HG03025 (cell line): ENCODE measurements at regions not wholly inside any gene's neighbourhood (a gene's known extent, or its start where the extent isn't known, plus 50 kb on each side); places are given as distances from the start of the nearest gene placed in this dataset.

ENCODE experiments used
- ATAC-seq: cut with Tn5 transposase; IDR thresholded peaks from one replicate; pipeline ENCODE4 v1.9.1; 2021; ENCODE audit warnings: mild to moderate bottlenecking, moderate library complexity; ENCODE audit not compliant: unreplicated experiment, low FRiP score

DNA sequence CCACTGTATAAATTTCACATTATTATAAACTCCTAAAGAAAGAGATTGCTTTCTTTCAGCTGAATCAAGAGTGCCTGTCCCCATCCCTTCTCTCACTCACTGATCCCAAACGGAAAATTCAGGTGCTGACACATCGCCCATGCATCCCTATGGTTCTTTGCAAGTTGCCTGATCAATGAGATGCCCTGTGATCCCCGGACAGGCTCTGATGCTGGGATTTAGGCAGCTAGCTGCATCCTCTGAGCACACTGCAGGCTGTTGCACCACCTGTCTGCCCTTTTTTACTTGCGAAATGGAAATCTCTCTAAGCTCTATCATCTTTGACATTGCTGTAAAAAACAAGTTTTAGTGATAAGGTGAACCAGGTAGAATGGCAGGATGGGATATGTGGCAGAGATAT lies 456.5 kb downstream of the GATA3 start:
- no peak for ATAC-seq

DNA sequence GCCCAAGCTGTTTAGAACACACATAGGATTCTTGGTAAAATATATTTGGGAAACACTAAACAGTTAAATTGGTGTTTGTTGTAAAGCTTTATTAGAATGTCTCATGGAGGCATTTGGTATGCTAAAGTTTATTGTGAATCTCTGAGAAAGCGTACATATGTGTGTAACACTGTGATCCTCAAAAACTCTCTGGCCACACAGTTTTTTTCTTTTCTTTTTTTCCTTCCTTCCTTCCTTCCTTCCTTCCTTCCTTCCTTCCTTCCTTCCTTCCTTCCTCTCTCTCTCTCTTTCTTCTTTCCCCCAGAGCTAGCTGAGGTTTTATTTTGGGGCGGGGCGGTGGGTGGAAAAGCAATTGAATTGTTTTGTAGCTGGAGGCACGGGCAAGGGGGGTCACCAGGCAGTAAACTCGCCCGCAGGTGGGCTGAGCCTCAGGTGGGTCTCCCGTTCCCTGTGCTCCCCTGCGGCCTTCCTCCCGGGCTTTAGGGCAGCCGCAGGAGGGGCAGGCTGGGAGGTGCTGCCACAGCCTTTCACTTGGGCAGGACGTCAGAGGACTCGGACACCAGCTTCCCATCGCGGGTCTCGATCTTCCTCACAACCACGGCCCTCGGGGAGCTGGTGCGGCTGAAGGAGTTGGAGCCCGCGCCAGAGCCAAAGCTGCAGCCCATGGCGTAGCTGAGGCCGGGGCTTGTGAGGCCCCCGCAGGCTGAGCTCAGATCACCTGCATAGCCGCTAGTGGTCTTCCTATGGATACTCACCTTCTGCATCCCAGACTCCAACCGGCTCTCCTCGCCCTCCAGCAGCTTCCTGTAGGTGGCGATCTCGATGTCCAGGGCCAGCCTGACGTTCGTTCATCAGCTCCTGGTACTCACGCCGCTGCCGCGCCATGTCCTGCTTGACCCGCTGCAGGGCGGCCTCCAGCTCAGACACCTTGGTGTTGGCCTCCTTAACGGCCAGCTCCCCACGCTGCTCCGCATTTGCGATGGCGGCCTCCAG lies 459.0 kb downstream of the GATA3 start:
- ATAC-seq = no peak

- ATAC-seq = no peak
Measured at GRCh38 chr10:8520382-8520781, 465.9 kb downstream of the GATA3 start.

GRCh38 chr10:8527773-8528172 lies 473.3 kb downstream of the GATA3 start:
- no peak for ATAC-seq

DNA sequence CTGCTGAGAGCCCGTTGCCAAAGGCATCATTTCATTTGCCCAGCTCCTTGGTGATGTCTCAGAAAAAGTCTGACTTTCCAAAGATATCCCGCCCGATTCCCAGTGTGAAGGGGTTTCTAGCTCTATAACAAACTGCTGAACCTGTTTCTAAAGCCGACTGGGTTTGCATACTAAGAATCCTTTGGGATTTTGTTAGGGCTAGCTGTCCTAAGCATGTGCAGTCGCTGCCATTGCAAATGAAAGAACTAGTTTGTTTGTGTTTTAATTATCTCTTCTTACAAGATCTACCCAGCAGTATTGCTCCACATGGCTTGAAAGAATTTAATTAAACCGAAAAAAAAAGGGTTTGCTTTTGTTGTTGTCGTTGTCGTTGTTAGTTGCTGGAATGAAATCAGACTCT lies 476.6 kb downstream of the GATA3 start:
- no peak for ATAC-seq

DNA sequence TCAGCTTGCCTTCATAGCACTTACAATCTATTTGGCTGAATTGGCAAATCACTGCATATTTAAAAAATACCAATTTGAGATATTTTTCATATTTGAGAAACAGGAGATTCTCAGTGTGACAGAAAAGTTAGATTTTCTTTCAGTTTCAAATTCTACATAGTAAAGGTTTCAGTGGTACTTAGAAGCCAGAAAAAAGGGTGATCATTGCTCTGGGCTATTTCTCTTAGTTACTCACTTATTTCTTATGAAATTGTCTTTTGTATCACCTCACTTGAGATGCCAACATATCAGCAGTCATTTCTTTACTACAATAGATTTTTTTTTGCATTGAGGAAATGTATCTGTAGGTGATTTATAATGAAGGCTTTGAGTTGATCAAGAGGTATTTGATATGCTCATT lies 478.2 kb downstream of the GATA3 start:
- no peak for ATAC-seq

DNA sequence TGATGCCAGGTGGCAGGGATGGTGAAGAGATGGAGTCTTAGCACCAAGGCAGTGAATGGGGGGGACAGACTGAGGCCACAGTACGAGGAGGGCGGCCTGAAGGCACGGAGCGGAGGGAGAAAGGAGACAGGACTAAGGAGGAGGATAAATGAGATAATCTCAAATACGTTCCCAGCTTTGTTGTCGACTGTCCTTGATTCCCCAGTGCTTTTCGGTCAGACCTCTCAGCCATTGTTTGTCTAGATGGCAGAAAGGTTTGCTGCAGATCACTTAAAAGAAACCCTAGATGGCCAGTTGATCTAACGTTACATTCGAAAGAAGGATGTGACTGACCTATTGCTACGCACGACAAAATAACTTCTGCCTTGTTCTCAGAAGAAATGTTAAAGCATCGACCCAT lies 479.0 kb downstream of the GATA3 start:
- ATAC-seq = no peak

GRCh38 chr10:8534096-8534495 lies 479.6 kb downstream of the GATA3 start:
- no peak for ATAC-seq

DNA sequence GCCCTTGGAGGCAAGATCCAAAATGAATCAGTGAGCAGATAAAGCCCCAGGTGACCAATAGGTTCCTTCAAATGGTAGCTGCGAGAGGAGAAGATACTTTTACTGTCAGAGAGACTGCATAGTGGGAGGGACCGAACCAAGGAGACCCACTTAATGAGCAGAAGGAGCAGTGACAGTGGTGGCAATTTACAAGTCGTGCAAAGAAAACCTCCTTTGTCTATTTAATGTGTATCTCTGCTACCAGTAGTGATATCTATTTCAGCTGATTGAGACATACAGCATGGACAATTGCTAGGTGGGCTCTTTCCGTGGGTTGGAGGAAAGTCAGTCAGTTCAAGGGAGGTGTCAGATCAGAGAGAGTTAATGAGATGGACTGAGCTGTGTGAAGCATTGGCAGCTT lies 480.4 kb downstream of the GATA3 start:
- no peak for ATAC-seq

DNA sequence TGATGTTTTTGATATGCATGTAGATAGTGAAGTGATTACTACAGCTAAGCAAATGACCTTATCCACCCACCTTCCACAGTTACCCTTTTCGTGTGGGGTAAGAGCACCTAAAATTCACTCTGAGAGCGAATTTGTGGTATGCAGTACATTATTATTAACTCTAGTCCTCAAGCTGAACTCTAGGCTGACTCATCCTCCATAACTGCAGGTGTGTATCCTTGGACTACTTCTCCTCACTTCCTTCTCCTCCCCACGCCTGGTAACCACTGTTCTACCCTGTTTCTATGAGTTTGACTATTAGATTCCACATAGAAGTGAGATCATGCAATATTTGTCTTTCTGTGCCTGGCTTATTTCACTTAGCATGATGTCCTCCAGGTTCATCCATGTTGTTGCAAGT lies 484.6 kb downstream of the GATA3 start:
- ATAC-seq = no peak

- ATAC-seq = no peak
Measured at GRCh38 chr10:8543361-8544056, 489.0 kb downstream of the GATA3 start.

GRCh38 chr10:8544057-8544380 lies 489.5 kb downstream of the GATA3 start:
- ATAC-seq = no peak

- ATAC-seq = no peak
Measured at GRCh38 chr10:8544500-8544899, 490.0 kb downstream of the GATA3 start.

GRCh38 chr10:8554574-8554973 lies 500.1 kb downstream of the GATA3 start:
- ATAC-seq = no peak

- no peak for ATAC-seq
Measured at GRCh38 chr10:8556321-8556720, 501.8 kb downstream of the GATA3 start.

DNA sequence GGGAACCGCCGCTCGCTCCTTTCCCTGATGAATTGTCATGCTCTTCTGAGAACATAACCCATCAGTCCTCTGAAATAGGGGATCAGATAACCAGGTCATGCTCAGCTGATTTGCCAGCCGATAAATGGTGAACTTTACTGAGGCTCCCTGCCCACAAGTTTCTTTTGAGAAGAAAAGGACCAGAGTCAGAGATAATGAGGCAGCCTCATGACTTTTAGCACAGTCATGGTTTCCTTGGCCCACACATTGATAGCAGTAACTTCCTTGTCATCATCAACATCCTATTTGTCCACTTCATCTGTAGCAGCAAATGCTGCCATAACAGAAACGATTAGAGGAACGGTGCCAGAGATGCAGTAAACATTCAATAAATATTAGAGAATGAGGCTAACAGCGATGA lies 509.0 kb downstream of the GATA3 start:
- ATAC-seq = no peak

DNA sequence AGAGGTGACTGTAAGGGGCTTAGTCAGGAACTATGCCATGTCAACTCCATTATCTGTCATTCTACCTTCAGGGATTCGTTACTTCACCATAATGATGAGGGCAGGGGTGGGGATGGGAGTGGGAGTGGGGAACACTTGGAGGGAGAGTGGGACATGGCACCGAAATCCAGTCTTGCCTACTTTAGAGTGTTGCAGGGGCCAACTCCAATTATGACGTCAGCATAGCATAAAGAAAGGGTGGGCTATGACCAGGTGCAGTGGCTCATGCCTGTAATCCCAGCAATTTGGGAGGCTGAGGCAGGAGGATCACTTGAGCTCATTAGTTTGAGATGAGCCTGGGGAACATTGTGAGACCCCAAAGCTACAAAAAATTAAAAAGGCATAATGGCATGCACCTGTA lies 512.2 kb downstream of the GATA3 start:
- ATAC-seq = no peak

- ATAC-seq = no peak
Measured at GRCh38 chr10:8568401-8568800, 513.9 kb downstream of the GATA3 start.

GRCh38 chr10:8575620-8576019 lies 521.1 kb downstream of the GATA3 start:
- ATAC-seq = no peak

- ATAC-seq = no peak
Measured at GRCh38 chr10:8576281-8576680, 521.8 kb downstream of the GATA3 start.

- no peak for ATAC-seq
Measured at GRCh38 chr10:8576911-8577310, 522.4 kb downstream of the GATA3 start.

DNA sequence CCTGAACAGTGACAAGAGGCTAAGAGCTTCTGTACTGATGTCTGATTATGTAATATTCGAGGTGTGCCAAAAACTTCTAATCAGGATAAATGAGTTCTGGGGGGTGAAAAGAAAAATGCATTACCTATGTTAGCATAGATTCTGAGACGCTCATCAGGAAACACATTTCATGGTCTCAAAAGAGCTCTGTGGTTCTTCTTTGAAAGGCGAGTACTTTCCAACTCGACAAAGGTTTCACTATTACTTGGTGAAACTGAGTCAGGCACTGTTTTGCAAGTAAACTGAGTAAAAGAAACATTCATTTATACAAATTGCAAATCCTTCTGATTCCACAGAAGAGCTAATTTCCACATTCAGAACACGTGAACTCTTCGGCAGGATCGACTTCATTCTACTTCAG lies 523.2 kb downstream of the GATA3 start:
- no peak for ATAC-seq
